IPS-NIHi11 (cell line): ENCODE measurements at regions not wholly inside any gene's neighbourhood (a gene's known extent, or its start where the extent isn't known, plus 50 kb on each side); places are given as distances from the start of the nearest gene placed in this dataset.

ENCODE experiments used
- DNase-seq: peaks from one replicate; pipeline ENCODE4 v3.0.0; 2012; ENCODE audit warnings: mixed read lengths, low spot score

DNA sequence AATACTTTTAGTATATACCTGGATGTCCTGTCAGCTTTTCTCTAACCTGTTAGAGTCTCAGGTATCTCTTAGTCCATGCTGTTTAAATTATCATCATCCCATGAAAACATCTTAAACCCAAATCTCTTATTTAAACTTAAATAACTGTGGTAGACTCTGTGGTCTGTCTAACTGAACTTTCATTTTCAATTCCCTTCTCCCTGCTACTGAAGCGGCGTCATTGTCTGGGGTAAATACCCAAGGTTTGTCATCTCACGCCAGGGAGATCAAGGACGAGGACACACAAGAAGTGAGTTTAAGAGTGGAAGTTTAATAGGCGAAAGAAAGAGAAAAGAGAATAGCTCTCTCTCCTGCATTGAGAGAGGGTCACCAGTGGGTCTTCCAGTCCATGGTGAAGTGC is 804.4 kb upstream of the CELF2 start:
- DNase-seq, result no peak

- DNase-seq, result no peak
Measured at GRCh38 chr10:10222304-10222841, 795.3 kb upstream of the CELF2 start.

GRCh38 chr10:10223131-10223530 is 794.5 kb upstream of the CELF2 start:
- no peak for DNase-seq

- DNase-seq, result no peak
Measured at GRCh38 chr10:10225136-10225676, 792.5 kb upstream of the CELF2 start.

- DNase-seq, result no peak
Measured at GRCh38 chr10:10233229-10233628, 784.4 kb upstream of the CELF2 start.

- no peak for DNase-seq
Measured at GRCh38 chr10:10235003-10235402, 782.7 kb upstream of the CELF2 start.

DNA sequence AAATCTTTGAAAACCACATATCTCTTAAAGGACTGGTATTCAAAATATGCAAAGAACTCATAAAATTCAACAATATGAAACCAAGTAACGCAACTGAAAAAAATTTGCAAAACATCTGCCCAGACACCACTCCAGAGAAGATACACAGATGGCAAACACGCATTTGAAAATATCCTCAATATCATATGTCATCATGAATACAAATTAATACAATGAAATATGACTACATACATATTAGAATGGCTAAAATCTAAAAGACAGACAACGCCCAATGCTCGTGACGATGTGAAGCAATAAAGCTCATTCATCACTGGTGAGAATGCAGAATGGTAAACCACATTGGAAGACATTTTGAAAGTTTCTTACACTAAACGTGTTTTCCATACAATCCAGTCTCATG is 770.1 kb upstream of the CELF2 start:
- DNase-seq, result no peak

DNA sequence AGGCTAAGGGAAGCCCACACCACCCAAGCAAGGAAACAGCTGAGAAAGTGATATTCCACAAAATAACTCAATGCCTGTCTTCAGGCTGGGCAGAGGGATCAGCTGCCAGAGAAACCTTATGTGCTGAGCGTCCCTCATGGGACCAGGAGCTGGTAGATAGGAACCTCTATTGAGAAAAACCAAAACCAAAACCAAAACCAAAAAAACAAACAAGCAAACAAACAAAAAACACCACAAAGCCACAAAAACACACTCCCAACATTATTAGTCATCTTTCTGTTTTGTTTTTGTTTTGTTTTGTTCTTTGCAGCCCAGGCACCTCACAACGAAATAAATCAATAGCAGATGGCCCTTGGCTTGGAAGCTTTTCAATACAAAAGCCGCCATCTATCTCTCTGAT is 760.8 kb upstream of the CELF2 start:
- DNase-seq, result no peak

DNA sequence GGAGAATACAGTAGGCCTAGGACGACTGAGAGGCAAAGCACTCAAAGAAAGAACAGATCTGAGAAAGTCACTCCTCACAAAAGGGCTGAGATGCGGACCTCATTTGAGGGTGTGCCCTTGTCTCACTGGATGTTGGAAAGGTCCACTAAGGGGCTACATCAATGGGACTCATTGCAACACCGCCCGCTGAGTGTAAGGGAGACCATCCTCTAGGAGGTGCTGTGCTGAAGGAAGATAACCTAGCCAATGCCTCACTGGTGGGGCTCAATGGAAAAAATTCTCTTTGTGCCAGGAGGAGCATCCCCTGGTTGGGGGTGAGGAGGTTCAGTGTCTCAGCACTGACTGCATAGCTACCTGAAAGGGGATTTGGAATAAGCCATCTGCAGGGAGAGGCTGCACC is 758.7 kb upstream of the CELF2 start:
- DNase-seq, result no peak

GRCh38 chr10:10270126-10271050 is 747.3 kb upstream of the CELF2 start:
- no peak for DNase-seq

GRCh38 chr10:10271639-10272192 is 746.0 kb upstream of the CELF2 start:
- DNase-seq, result no peak

- DNase-seq, result no peak
Measured at GRCh38 chr10:10273661-10274060, 744.0 kb upstream of the CELF2 start.

DNA sequence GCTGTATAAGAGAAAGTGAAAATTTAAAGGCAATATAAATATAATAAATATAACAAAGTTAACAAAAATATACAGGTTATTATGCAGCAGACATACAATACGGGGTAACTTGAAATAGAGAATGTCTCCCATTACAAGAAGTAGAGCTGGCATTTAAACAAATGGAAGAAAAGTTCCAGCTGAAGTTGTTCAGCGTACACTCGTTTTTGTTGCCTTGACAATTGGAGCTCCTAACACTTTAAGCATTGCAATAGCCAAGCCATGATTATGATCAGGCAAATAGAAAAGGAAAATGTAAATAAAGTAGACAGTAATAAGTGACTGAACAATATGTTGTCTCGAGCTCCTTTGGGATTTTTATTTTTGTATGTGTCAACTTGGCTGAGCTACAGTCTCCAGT is 737.8 kb upstream of the CELF2 start:
- no peak for DNase-seq

GRCh38 chr10:10292501-10292900 is 725.2 kb upstream of the CELF2 start:
- DNase-seq, result no peak

DNA sequence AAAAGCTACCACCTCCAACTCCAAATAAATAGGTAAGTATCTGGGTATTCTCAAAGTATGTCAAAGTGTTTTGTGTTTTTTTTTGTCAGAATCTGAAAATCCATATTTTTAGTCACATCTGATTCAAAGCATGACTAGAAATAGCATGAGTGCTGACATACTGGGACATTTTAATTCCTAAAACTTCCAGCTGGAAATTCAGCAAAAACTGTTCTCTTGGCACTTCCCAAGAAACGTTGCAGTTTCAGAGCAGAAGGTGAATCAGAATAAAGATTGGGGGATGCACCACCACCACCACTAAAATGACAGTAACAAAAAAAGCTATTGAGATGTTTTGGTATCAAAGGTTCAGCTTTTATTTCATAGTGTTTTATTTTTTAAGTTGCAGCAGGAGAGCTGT is 724.6 kb upstream of the CELF2 start:
- DNase-seq, result no peak

GRCh38 chr10:10293481-10293951 is 724.2 kb upstream of the CELF2 start:
- DNase-seq, result peak; percentile 62

DNA sequence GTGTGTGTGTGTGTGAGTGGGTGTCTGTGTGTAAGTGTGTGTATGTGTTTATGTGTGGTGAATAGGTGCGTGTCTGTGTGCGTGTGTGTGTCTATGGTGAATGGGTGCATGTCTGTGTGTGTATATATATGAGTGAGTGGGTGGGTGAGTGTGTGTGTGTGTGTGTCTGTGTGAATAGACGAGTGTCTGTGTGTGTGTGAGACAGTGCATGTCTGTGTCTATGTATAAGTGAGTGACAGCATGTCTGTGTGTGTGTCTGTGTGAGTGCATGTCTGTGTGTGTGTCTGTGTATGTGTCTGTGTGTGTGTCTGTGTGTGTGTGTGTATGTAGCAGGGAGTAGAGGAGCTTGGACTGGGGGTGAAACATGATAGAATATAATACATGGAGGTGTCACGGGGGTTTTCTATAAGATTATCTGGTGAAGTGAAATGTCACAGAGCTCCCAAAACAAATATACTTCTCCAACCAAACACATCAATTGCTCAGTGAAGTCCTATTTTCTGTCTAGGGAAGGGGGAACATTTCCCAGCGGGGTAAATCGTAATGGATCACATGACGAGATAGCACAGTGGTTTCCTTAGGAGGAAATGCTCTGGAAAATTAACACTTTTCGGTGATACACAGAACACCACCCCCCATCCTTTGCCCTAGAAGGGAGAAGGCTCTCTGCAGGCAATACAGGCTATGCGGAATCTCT is 723.3 kb upstream of the CELF2 start:
- peak; percentile 16 for DNase-seq

DNA sequence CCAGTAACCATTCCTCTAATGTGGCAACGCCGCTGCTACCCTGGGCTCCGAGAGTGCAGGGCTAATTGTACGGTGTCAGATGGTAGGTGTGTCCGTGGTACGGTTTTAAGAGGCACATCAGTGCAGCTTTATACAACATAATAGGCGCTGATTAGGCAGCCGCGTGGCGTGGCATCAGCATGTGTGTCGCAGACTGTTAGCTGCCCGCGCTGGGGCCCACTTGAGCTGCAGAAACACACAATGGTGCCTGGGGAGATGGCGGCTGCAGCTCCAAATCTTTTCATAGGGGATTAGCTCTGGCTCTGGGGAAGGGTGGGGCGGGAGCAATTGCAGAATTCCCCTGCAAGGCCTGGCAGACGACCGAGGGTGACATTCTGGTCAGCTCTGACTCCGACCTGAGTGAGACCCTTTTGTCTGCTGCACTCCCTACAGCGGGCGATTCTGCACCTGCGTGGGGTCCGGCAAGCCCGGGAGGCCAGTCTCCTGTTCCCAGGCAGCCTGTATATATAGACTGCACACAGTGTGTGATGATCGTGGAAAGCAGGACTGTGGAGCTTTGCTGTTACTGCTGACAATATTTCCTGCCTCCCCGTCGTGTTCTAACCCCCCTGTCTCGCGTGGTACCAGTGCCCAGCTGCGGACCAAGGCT is 722.7 kb upstream of the CELF2 start:
- peak; percentile 33 for DNase-seq

- DNase-seq, result no peak
Measured at GRCh38 chr10:10295537-10295936, 722.1 kb upstream of the CELF2 start.

DNA sequence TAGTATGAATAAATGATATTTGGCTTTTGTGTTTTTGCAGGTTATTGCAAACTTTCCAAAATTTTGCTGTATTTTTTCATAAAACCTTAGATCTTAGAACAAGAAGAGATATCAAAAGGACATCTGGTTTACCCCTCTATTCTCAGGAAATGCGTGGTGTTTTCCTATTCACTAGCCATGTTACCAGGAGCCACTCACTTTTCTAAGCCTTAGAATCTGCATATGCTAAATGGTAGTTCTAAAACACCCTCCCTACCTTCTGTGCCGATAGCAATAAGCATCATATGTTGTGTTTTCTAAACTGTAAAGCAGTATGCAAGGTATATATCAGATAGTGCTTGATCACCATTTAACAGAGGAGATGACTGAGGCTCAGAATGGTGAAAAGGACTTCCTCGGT is 715.0 kb upstream of the CELF2 start:
- DNase-seq, result no peak

- DNase-seq, result no peak
Measured at GRCh38 chr10:10307036-10307435, 710.6 kb upstream of the CELF2 start.

- no peak for DNase-seq
Measured at GRCh38 chr10:10307551-10307950, 710.1 kb upstream of the CELF2 start.
